ENCODE measurements at regions not wholly inside any gene's neighbourhood (a gene's known extent, or its start where the extent isn't known, plus 50 kb on each side); places are given as distances from the start of the nearest gene placed in this dataset.
A peak's percentile ranks its signal among the peaks of the same experiment; 100 is the strongest.
"Not testable (repeated sequence)": the region's sequence is repeated elsewhere in the genome, so short reads cannot be mapped to it uniquely, and the experiment has no call there.

GRCh38 chr15:24505216-24505615, 170.4 kb upstream of the NPAP1 start:
- H3K9me3 ChIP-seq; intact Hi-C loops (cut with DNase I); H3K27ac ChIP-seq (replicated peaks in 1 of 4); H3K4me1 ChIP-seq; H3K27me3 ChIP-seq; H3K4me3 ChIP-seq; DNase-seq (ENCODE audit: extremely low spot score); H3K36me3 ChIP-seq: not testable (repeated sequence)
- 93% methylated on average over 10 of the region's 11 CpGs for WGBS

- DNase-seq (ENCODE audit: extremely low spot score); H3K4me1 ChIP-seq; H3K27me3 ChIP-seq; H3K9me3 ChIP-seq; H3K36me3 ChIP-seq; intact Hi-C loops (cut with DNase I); H3K27ac ChIP-seq (replicated peaks in 1 of 4); H3K4me3 ChIP-seq: not testable (repeated sequence)
- WGBS, result 100% methylated on average over 1 of the region's 1 CpG
These were observed 165.9 kb upstream of the NPAP1 start for GRCh38 chr15:24509714-24510113.

- H3K27me3 ChIP-seq; DNase-seq (ENCODE audit: extremely low spot score); H3K4me3 ChIP-seq; intact Hi-C loops (cut with DNase I); H3K9me3 ChIP-seq; H3K36me3 ChIP-seq; H3K4me1 ChIP-seq; H3K27ac ChIP-seq (replicated peaks in 1 of 4): not testable (repeated sequence)
- WGBS, result 66% methylated on average over 3 of the region's 3 CpGs
These were observed 164.0 kb upstream of the NPAP1 start for GRCh38 chr15:24511598-24511997.

- 82% methylated on average over 3 of the region's 4 CpGs for WGBS
- H3K4me1 ChIP-seq; H3K9me3 ChIP-seq; H3K27ac ChIP-seq (replicated peaks in 1 of 4); DNase-seq (ENCODE audit: extremely low spot score); H3K4me3 ChIP-seq; H3K27me3 ChIP-seq; intact Hi-C loops (cut with DNase I); H3K36me3 ChIP-seq: not testable (repeated sequence)
These were observed 156.8 kb upstream of the NPAP1 start for GRCh38 chr15:24518772-24519171.

GRCh38 chr15:24531235-24531634, 144.3 kb upstream of the NPAP1 start:
- H3K4me3 ChIP-seq; H3K4me1 ChIP-seq; H3K27ac ChIP-seq (replicated peaks in 1 of 4); intact Hi-C loops (cut with DNase I); H3K9me3 ChIP-seq; H3K27me3 ChIP-seq; DNase-seq (ENCODE audit: extremely low spot score); H3K36me3 ChIP-seq: not testable (repeated sequence)
- WGBS, result 43% methylated on average over 3 of the region's 3 CpGs

- H3K27me3 ChIP-seq; H3K36me3 ChIP-seq; intact Hi-C loops (cut with DNase I); H3K27ac ChIP-seq (replicated peaks in 1 of 4); H3K9me3 ChIP-seq; H3K4me1 ChIP-seq; H3K4me3 ChIP-seq; DNase-seq (ENCODE audit: extremely low spot score): not testable (repeated sequence)
- 92% methylated on average over 1 of the region's 1 CpG for WGBS
These were observed 141.5 kb upstream of the NPAP1 start for GRCh38 chr15:24534032-24534431.

GRCh38 chr15:24557281-24557680, 118.3 kb upstream of the NPAP1 start:
- H3K9me3 ChIP-seq; intact Hi-C loops (cut with DNase I); H3K4me1 ChIP-seq; H3K27ac ChIP-seq (replicated peaks in 1 of 4); H3K27me3 ChIP-seq; H3K4me3 ChIP-seq; H3K36me3 ChIP-seq; DNase-seq (ENCODE audit: extremely low spot score): not testable (repeated sequence)
- WGBS, result 93% methylated on average over 5 of the region's 5 CpGs

GRCh38 chr15:24607636-24608035, 67.9 kb upstream of the NPAP1 start:
- Histone ChIP-seq H3K4me1 (no peaks in the 10 kb centered on the region), H3K27ac (replicated peaks in 1 of 4) (no peak overlapping the region), H3K9me3 (no peaks in the 10 kb centered on the region), H3K27me3 (no peaks in the 10 kb centered on the region), H3K36me3 (no peaks in the 10 kb centered on the region), H3K4me3 (no peak overlapping the region)
- 66% methylated on average over 2 of the region's 4 CpGs for WGBS
- TF ChIP-seq POLR2A (IDR thresholded peaks at IDR 0.05; ENCODE audit: low read depth) (no peak), EP300 (IDR thresholded peaks at IDR 0.05) (no peak), POLR2AphosphoS5 (IDR thresholded peaks at IDR 0.05) (no peak), CTCF (IDR thresholded peaks at IDR 0.05) (no peak)
- intact Hi-C loops (cut with DNase I), result no loop called here
- DNase-seq (ENCODE audit: extremely low spot score), result peak; percentile 89

GRCh38 chr15:24617646-24618045, 57.9 kb upstream of the NPAP1 start:
- TF ChIP-seq EP300 (IDR thresholded peaks at IDR 0.05) (no peak), CTCF (IDR thresholded peaks at IDR 0.05) (no peak), POLR2A (IDR thresholded peaks at IDR 0.05; ENCODE audit: low read depth) (no peak), POLR2AphosphoS5 (IDR thresholded peaks at IDR 0.05) (no peak)

More at GRCh38 chr15:24617646-24618045, 57.9 kb upstream of the NPAP1 start:
- H3K4me1 ChIP-seq, result no peaks in the 10 kb centered on the region
- H3K27me3 ChIP-seq, result no peaks in the 10 kb centered on the region
- H3K36me3 ChIP-seq, result no peaks in the 10 kb centered on the region
- no peak overlapping the region for H3K4me3 ChIP-seq
- intact Hi-C loops (cut with DNase I), result no loop called here
- no peaks in the 10 kb centered on the region for H3K9me3 ChIP-seq
- 45% methylated on average over 1 of the region's 1 CpG for WGBS
- DNase-seq (ENCODE audit: extremely low spot score), result peak; percentile 37
- H3K27ac ChIP-seq (replicated peaks in 1 of 4), result no peak overlapping the region

Measured in esophagus muscularis mucosa (tissue), 4 donors.